ENCODE measurements at regions not wholly inside any gene's neighbourhood (a gene's known extent, or its start where the extent isn't known, plus 50 kb on each side); places are given as distances from the start of the nearest gene placed in this dataset.

DNA sequence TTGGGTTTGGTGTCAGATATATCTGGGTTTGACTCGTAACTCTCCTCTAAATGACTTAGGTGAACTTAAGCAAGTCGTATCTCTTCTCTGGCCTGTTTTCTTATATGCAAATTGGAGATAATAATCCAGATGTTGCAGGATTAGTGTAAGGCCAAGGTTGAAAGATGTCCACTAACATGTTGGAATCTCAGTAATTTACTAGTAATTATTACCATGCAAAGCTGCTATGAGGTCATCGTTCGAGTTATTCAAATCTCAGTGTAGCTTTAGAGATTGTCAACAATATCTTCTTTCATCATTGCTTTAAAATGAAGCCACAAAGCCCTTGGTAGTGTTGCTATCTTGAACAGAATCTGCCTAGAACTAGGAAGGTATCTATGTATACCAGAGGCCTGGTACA, 437.7 kb upstream of the KLF4 start:
- 100% methylated on average over 1 of the region's 4 CpGs for WGBS (ENCODE audit: insufficient coverage)
- DNase-seq (no peak), ATAC-seq (replicated peaks in 1 of 4) (no peak)
- CTCF ChIA-PET = no interaction called here
- no peaks in the 10 kb centered on the region for H3K9me3 ChIP-seq
- no peaks in the 10 kb centered on the region for H3K27me3 ChIP-seq (replicated peaks in 1 of 2; ENCODE audit: control insufficient read depth in 2 of 2, extremely low read depth in 1 of 2, insufficient read depth in 2 of 2, low read length in 1 of 2)
- no peaks in the 10 kb centered on the region for H3K36me3 Mint-ChIP-seq
- H3K27ac Mint-ChIP-seq = no peak overlapping the region
- no peaks in the 10 kb centered on the region for H3K4me1 ChIP-seq (ENCODE audit: control insufficient read depth in 1 of 2, extremely low read depth in 1 of 2, insufficient read depth in 2 of 2, low read length in 2 of 2)
- H3K27ac ChIP-seq (ENCODE audit: low read length) = no peak overlapping the region
- H3K36me3 ChIP-seq (ENCODE audit: control insufficient read depth in 2 of 2, extremely low read depth in 1 of 2, insufficient read depth in 1 of 2, low read length in 1 of 2) = no peaks in the 10 kb centered on the region
- H3K4me3 Mint-ChIP-seq = no peak overlapping the region
- no peaks in the 10 kb centered on the region for H3K4me1 Mint-ChIP-seq
- H3K4me3 ChIP-seq (ENCODE audit: control insufficient read depth in 1 of 2, extremely low read depth in 1 of 2, low read length in 1 of 2) = no peak overlapping the region
- H3K27me3 Mint-ChIP-seq = no peaks in the 10 kb centered on the region
- peaks cover 2 to 11% (median 4%) of the 10 kb centered on the region in 3 donors for H3K9me3 Mint-ChIP-seq
- POLR2A ChIA-PET = no interaction called here

- peaks cover 4 to 15% (median 8%) of the 10 kb centered on the region in 3 donors for H3K9me3 Mint-ChIP-seq
- H3K27ac ChIP-seq (ENCODE audit: low read length) = no peak overlapping the region
- no CpG with 5 or more reads among the region's 5 CpGs for WGBS (ENCODE audit: insufficient coverage)
- H3K27ac Mint-ChIP-seq = no peak overlapping the region
- no peaks in the 10 kb centered on the region for H3K27me3 Mint-ChIP-seq
- H3K4me1 ChIP-seq (ENCODE audit: control insufficient read depth in 1 of 2, extremely low read depth in 1 of 2, insufficient read depth in 2 of 2, low read length in 2 of 2) = no peaks in the 10 kb centered on the region
- CTCF ChIA-PET = no interaction called here
- no peaks in the 10 kb centered on the region for H3K9me3 ChIP-seq
- H3K4me3 Mint-ChIP-seq = no peak overlapping the region
- no peak for DNase-seq
- no peaks in the 10 kb centered on the region for H3K27me3 ChIP-seq (replicated peaks in 1 of 2; ENCODE audit: control insufficient read depth in 2 of 2, extremely low read depth in 1 of 2, insufficient read depth in 2 of 2, low read length in 1 of 2)
- no peaks in the 10 kb centered on the region for H3K36me3 Mint-ChIP-seq
- no peak for ATAC-seq (replicated peaks in 1 of 4)
- H3K4me3 ChIP-seq (ENCODE audit: control insufficient read depth in 1 of 2, extremely low read depth in 1 of 2, low read length in 1 of 2) = no peak overlapping the region
- H3K4me1 Mint-ChIP-seq = no peaks in the 10 kb centered on the region
- POLR2A ChIA-PET = interaction anchor here in 1 of 2 donors (1.0 kb wide), 1 partner anchor 39 kb away, joined by 4 read pairs; no protein-coding TSS in a partner anchor
- no peaks in the 10 kb centered on the region for H3K36me3 ChIP-seq (ENCODE audit: control insufficient read depth in 2 of 2, extremely low read depth in 1 of 2, insufficient read depth in 1 of 2, low read length in 1 of 2)
Measured at GRCh38 chr9:107925749-107926297, 436.3 kb upstream of the KLF4 start.

DNA sequence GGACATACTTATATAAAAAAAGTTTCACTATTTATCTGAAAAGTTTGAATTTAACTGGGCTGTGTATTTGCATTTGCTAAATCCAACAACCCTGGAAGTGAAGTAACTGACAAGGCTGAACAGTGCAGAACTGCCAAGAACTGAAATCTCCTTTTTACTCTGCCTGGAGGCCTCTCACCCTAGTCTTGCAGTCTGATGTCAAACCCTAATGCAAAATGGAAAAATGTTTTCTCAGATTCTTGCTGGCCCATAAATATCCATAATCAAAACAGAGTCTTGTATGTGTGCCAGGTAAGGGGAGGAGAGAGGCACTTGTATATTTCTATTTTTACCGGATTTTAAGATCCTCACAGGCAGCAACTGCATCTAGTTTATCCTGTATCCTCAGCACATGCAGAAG, 432.7 kb upstream of the KLF4 start:
- DNase-seq = no peak
- Mint-ChIP-seq H3K4me3 (no peak overlapping the region), H3K27ac (no peak overlapping the region), H3K4me1 (no peaks in the 10 kb centered on the region), H3K36me3 (no peaks in the 10 kb centered on the region), H3K9me3 (peaks cover 4 to 15% (median 11%) of the 10 kb centered on the region in 3 donors), H3K27me3 (no peaks in the 10 kb centered on the region)
- no peaks in the 10 kb centered on the region for H3K4me1 ChIP-seq (ENCODE audit: control insufficient read depth in 1 of 2, extremely low read depth in 1 of 2, insufficient read depth in 2 of 2, low read length in 2 of 2)
- no CpG with 5 or more reads among the region's 1 CpG for WGBS (ENCODE audit: insufficient coverage)
- no peak overlapping the region for H3K4me3 ChIP-seq (ENCODE audit: control insufficient read depth in 1 of 2, extremely low read depth in 1 of 2, low read length in 1 of 2)
- no peaks in the 10 kb centered on the region for H3K27me3 ChIP-seq (replicated peaks in 1 of 2; ENCODE audit: control insufficient read depth in 2 of 2, extremely low read depth in 1 of 2, insufficient read depth in 2 of 2, low read length in 1 of 2)
- ChIA-PET CTCF (no interaction called here), POLR2A (no interaction called here)
- no peak for ATAC-seq (replicated peaks in 1 of 4)
- no peaks in the 10 kb centered on the region for H3K36me3 ChIP-seq (ENCODE audit: control insufficient read depth in 2 of 2, extremely low read depth in 1 of 2, insufficient read depth in 1 of 2, low read length in 1 of 2)
- H3K27ac ChIP-seq (ENCODE audit: low read length) = no peak overlapping the region
- H3K9me3 ChIP-seq = no peaks in the 10 kb centered on the region

- CTCF ChIA-PET = no interaction called here
- H3K4me1 Mint-ChIP-seq = no peaks in the 10 kb centered on the region
- Histone ChIP-seq H3K4me1 (ENCODE audit: control insufficient read depth in 1 of 2, extremely low read depth in 1 of 2, insufficient read depth in 2 of 2, low read length in 2 of 2) (no peaks in the 10 kb centered on the region), H3K27ac (ENCODE audit: low read length) (no peak overlapping the region), H3K9me3 (no peaks in the 10 kb centered on the region), H3K27me3 (replicated peaks in 1 of 2; ENCODE audit: control insufficient read depth in 2 of 2, extremely low read depth in 1 of 2, insufficient read depth in 2 of 2, low read length in 1 of 2) (no peaks in the 10 kb centered on the region), H3K36me3 (ENCODE audit: control insufficient read depth in 2 of 2, extremely low read depth in 1 of 2, insufficient read depth in 1 of 2, low read length in 1 of 2) (no peaks in the 10 kb centered on the region), H3K4me3 (ENCODE audit: control insufficient read depth in 1 of 2, extremely low read depth in 1 of 2, low read length in 1 of 2) (no peak overlapping the region)
- no peak overlapping the region for H3K27ac Mint-ChIP-seq
- DNase-seq (no peak), ATAC-seq (replicated peaks in 1 of 4) (no peak)
- H3K4me3 Mint-ChIP-seq = no peak overlapping the region
- WGBS (ENCODE audit: insufficient coverage) = no CpG with 5 or more reads among the region's 6 CpGs
- H3K36me3 Mint-ChIP-seq = no peaks in the 10 kb centered on the region
- POLR2A ChIA-PET = no interaction called here
- no peaks in the 10 kb centered on the region for H3K27me3 Mint-ChIP-seq
- H3K9me3 Mint-ChIP-seq = peaks cover 6 to 20% (median 14%) of the 10 kb centered on the region in 3 donors
Measured at GRCh38 chr9:107919263-107919662, 429.7 kb upstream of the KLF4 start.

DNA sequence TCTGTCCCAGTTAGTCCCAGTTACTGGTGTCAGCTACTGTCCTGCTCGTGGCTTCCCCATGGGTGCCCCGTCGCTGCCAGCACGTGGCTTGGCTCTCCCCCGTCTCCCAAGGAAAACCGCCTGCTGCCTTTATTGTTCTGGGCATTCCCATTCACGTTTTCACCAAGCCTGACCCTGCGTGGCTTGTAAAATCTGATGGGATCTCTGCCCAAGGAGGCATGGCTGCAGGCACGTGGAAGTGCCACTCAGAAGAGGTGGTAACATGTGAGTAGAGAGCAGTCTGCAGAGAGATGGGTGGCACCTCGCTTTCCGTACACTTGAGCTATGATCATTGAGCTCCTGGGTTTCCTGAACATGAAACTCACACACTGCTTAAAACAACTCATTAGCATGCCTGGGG, 429.2 kb upstream of the KLF4 start:
- Histone ChIP-seq H3K27me3 (replicated peaks in 1 of 2; ENCODE audit: control insufficient read depth in 2 of 2, extremely low read depth in 1 of 2, insufficient read depth in 2 of 2, low read length in 1 of 2) (no peaks in the 10 kb centered on the region), H3K4me1 (ENCODE audit: control insufficient read depth in 1 of 2, extremely low read depth in 1 of 2, insufficient read depth in 2 of 2, low read length in 2 of 2) (no peaks in the 10 kb centered on the region), H3K36me3 (ENCODE audit: control insufficient read depth in 2 of 2, extremely low read depth in 1 of 2, insufficient read depth in 1 of 2, low read length in 1 of 2) (no peaks in the 10 kb centered on the region), H3K27ac (ENCODE audit: low read length) (no peak overlapping the region), H3K4me3 (ENCODE audit: control insufficient read depth in 1 of 2, extremely low read depth in 1 of 2, low read length in 1 of 2) (no peak overlapping the region), H3K9me3 (no peaks in the 10 kb centered on the region)
- 72% methylated on average over 8 of the region's 11 CpGs for WGBS (ENCODE audit: insufficient coverage)
- ATAC-seq (replicated peaks in 1 of 4) (no peak), DNase-seq (no peak)
- Mint-ChIP-seq H3K4me1 (no peaks in the 10 kb centered on the region), H3K36me3 (no peaks in the 10 kb centered on the region), H3K27ac (no peak overlapping the region), H3K9me3 (peaks cover 6 to 18% (median 14%) of the 10 kb centered on the region in 3 donors), H3K27me3 (no peaks in the 10 kb centered on the region), H3K4me3 (no peak overlapping the region)
- POLR2A ChIA-PET = no interaction called here
- CTCF ChIA-PET = no interaction called here

DNA sequence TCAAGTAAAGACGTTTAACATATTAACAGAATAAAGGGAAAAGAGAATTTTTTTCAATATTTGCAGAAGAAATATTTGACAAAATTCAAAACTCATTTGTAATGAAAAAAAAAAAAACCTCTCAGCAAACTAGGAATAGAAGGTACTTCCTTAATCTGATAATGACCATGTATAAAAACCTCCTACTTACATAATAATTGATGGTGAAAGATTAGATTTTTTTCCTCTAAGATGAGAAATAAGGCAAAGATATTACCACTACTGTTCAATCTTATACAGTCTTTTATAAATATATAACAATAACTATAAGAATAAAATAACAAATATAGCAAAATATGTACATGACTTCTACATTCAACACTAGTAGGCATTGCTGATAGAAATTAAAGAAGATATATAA, 424.6 kb upstream of the KLF4 start:
- no peaks in the 10 kb centered on the region for H3K36me3 ChIP-seq (ENCODE audit: control insufficient read depth in 2 of 2, extremely low read depth in 1 of 2, insufficient read depth in 1 of 2, low read length in 1 of 2)
- DNase-seq (no peak), ATAC-seq (replicated peaks in 1 of 4) (no peak)
- Mint-ChIP-seq H3K36me3 (no peaks in the 10 kb centered on the region), H3K4me1 (no peaks in the 10 kb centered on the region), H3K27me3 (no peaks in the 10 kb centered on the region), H3K27ac (no peak overlapping the region), H3K9me3 (peaks cover 6 to 10% (median 8%) of the 10 kb centered on the region in 3 donors), H3K4me3 (no peak overlapping the region)
- ChIA-PET CTCF (no interaction called here), POLR2A (no interaction called here)
- H3K27ac ChIP-seq (ENCODE audit: low read length) = no peak overlapping the region
- no peaks in the 10 kb centered on the region for H3K9me3 ChIP-seq
- WGBS (ENCODE audit: insufficient coverage) = no CpG with 5 or more reads among the region's 1 CpG
- H3K27me3 ChIP-seq (replicated peaks in 1 of 2; ENCODE audit: control insufficient read depth in 2 of 2, extremely low read depth in 1 of 2, insufficient read depth in 2 of 2, low read length in 1 of 2) = no peaks in the 10 kb centered on the region
- H3K4me1 ChIP-seq (ENCODE audit: control insufficient read depth in 1 of 2, extremely low read depth in 1 of 2, insufficient read depth in 2 of 2, low read length in 2 of 2) = no peaks in the 10 kb centered on the region
- no peak overlapping the region for H3K4me3 ChIP-seq (ENCODE audit: control insufficient read depth in 1 of 2, extremely low read depth in 1 of 2, low read length in 1 of 2)

DNA sequence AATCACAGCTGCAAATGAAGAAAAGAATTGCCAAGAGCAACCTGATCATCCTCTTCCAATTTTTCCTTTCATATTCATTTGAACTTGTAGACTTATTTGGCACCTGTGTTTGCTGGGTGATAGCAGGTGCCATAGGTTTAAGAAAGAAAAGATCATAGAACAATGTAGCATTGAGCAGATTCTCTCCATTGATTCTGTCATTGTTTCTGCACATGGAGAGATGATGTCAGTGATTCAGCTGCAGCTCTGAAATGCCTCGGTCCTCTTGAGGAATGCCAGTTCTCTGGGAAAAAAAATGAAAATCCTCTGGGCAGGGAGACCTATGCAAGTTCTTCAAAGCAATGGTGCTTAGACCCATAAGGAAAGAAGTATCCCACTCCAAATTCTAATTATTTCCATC, 418.1 kb upstream of the KLF4 start:
- H3K9me3 ChIP-seq = no peaks in the 10 kb centered on the region

More for the DNA sequence above, 418.1 kb upstream of the KLF4 start:
- Mint-ChIP-seq H3K27me3 (no peaks in the 10 kb centered on the region), H3K4me1 (peaks cover 0 to 1% (median 0%) of the 10 kb centered on the region in 3 donors), H3K27ac (no peak overlapping the region), H3K9me3 (peaks cover 2 to 9% (median 9%) of the 10 kb centered on the region in 3 donors), H3K4me3 (no peak overlapping the region), H3K36me3 (no peaks in the 10 kb centered on the region)
- Histone ChIP-seq H3K36me3 (ENCODE audit: control insufficient read depth in 2 of 2, extremely low read depth in 1 of 2, insufficient read depth in 1 of 2, low read length in 1 of 2) (no peaks in the 10 kb centered on the region), H3K27ac (ENCODE audit: low read length) (no peak overlapping the region), H3K27me3 (replicated peaks in 1 of 2; ENCODE audit: control insufficient read depth in 2 of 2, extremely low read depth in 1 of 2, insufficient read depth in 2 of 2, low read length in 1 of 2) (no peaks in the 10 kb centered on the region), H3K4me1 (ENCODE audit: control insufficient read depth in 1 of 2, extremely low read depth in 1 of 2, insufficient read depth in 2 of 2, low read length in 2 of 2) (no peaks in the 10 kb centered on the region), H3K4me3 (ENCODE audit: control insufficient read depth in 1 of 2, extremely low read depth in 1 of 2, low read length in 1 of 2) (no peak overlapping the region)
- ATAC-seq (replicated peaks in 1 of 4) = no peak
- ChIA-PET CTCF (no interaction called here), POLR2A (no interaction called here)
- no peak for DNase-seq
- WGBS (ENCODE audit: insufficient coverage) = no CpG with 5 or more reads among the region's 1 CpG
